ENCODE measurements at regions not wholly inside any gene's neighbourhood (a gene's known extent, or its start where the extent isn't known, plus 50 kb on each side); places are given as distances from the start of the nearest gene placed in this dataset.

- Histone ChIP-seq H3K27ac (ENCODE audit: low read depth, low read length, severe bottlenecking) (no peak overlapping the region), H3K4me1 (ENCODE audit: control insufficient read depth, insufficient read depth, low read length, poor library complexity, severe bottlenecking) (no peaks in the 10 kb centered on the region), H3K36me3 (ENCODE audit: control insufficient read depth, insufficient read depth, low read length) (no peaks in the 10 kb centered on the region), H3K9me3 (ENCODE audit: control insufficient read depth, low read length) (no peaks in the 10 kb centered on the region), H3K4me3 (ENCODE audit: extremely low read depth, insufficient read depth, low read length, poor library complexity, severe bottlenecking) (no peak overlapping the region)
- WGBS, 2 experiments (ENCODE audit: insufficient coverage in 2 of 2) = 100% methylated on average over 1 to 2 of the region's 4 CpGs
Measured at GRCh38 chr18:6591491-6591890, 138.0 kb upstream of the ARHGAP28 start.

- Histone ChIP-seq H3K4me1 (ENCODE audit: control insufficient read depth, insufficient read depth, low read length, poor library complexity, severe bottlenecking) (no peaks in the 10 kb centered on the region), H3K9me3 (ENCODE audit: control insufficient read depth, low read length) (no peaks in the 10 kb centered on the region), H3K4me3 (ENCODE audit: extremely low read depth, insufficient read depth, low read length, poor library complexity, severe bottlenecking) (no peak overlapping the region), H3K36me3 (ENCODE audit: control insufficient read depth, insufficient read depth, low read length) (no peaks in the 10 kb centered on the region), H3K27ac (ENCODE audit: low read depth, low read length, severe bottlenecking) (no peak overlapping the region)
- no CpG with 5 or more reads among the region's 2 CpGs for WGBS, 2 experiments (ENCODE audit: insufficient coverage in 2 of 2)
Measured at GRCh38 chr18:6592522-6592921, 137.0 kb upstream of the ARHGAP28 start.

- H3K4me3 ChIP-seq (ENCODE audit: extremely low read depth, insufficient read depth, low read length, poor library complexity, severe bottlenecking) = no peak overlapping the region
- no peaks in the 10 kb centered on the region for H3K4me1 ChIP-seq (ENCODE audit: control insufficient read depth, insufficient read depth, low read length, poor library complexity, severe bottlenecking)
- WGBS, 2 experiments (ENCODE audit: insufficient coverage in 2 of 2) = no CpG with 5 or more reads among the region's 3 CpGs
- H3K36me3 ChIP-seq (ENCODE audit: control insufficient read depth, insufficient read depth, low read length) = no peaks in the 10 kb centered on the region
- no peaks in the 10 kb centered on the region for H3K9me3 ChIP-seq (ENCODE audit: control insufficient read depth, low read length)
- H3K27ac ChIP-seq (ENCODE audit: low read depth, low read length, severe bottlenecking) = no peak overlapping the region
Measured at GRCh38 chr18:6593142-6593885, 136.2 kb upstream of the ARHGAP28 start.

- Histone ChIP-seq H3K27ac (ENCODE audit: low read depth, low read length, severe bottlenecking) (no peak overlapping the region), H3K9me3 (ENCODE audit: control insufficient read depth, low read length) (no peaks in the 10 kb centered on the region), H3K4me3 (ENCODE audit: extremely low read depth, insufficient read depth, low read length, poor library complexity, severe bottlenecking) (no peak overlapping the region), H3K4me1 (ENCODE audit: control insufficient read depth, insufficient read depth, low read length, poor library complexity, severe bottlenecking) (no peaks in the 10 kb centered on the region), H3K36me3 (ENCODE audit: control insufficient read depth, insufficient read depth, low read length) (no peaks in the 10 kb centered on the region)
- 96 to 98% methylated on average over 5 to 6 of the region's 7 CpGs for WGBS, 2 experiments (ENCODE audit: insufficient coverage in 2 of 2)
Measured at GRCh38 chr18:6595666-6596065, 133.8 kb upstream of the ARHGAP28 start.

- Histone ChIP-seq H3K36me3 (ENCODE audit: control insufficient read depth, insufficient read depth, low read length) (no peaks in the 10 kb centered on the region), H3K4me1 (ENCODE audit: control insufficient read depth, insufficient read depth, low read length, poor library complexity, severe bottlenecking) (no peaks in the 10 kb centered on the region), H3K27ac (ENCODE audit: low read depth, low read length, severe bottlenecking) (no peak overlapping the region), H3K4me3 (ENCODE audit: extremely low read depth, insufficient read depth, low read length, poor library complexity, severe bottlenecking) (no peak overlapping the region), H3K9me3 (ENCODE audit: control insufficient read depth, low read length) (no peaks in the 10 kb centered on the region)
- WGBS, 2 experiments (ENCODE audit: insufficient coverage in 2 of 2) = 54 to 82% methylated on average over 6 to 7 of the region's 7 CpGs
Measured at GRCh38 chr18:6598657-6599056, 130.9 kb upstream of the ARHGAP28 start.

- WGBS, 2 experiments (ENCODE audit: insufficient coverage in 2 of 2) = 94 to 100% methylated on average over 2 to 3 of the region's 3 CpGs
- no peak overlapping the region for H3K4me3 ChIP-seq (ENCODE audit: extremely low read depth, insufficient read depth, low read length, poor library complexity, severe bottlenecking)
Measured at GRCh38 chr18:6600667-6601167, 128.8 kb upstream of the ARHGAP28 start.

GRCh38 chr18:6601241-6601640 is 128.3 kb upstream of the ARHGAP28 start:
- Histone ChIP-seq H3K36me3 (ENCODE audit: control insufficient read depth, insufficient read depth, low read length) (no peaks in the 10 kb centered on the region), H3K4me1 (ENCODE audit: control insufficient read depth, insufficient read depth, low read length, poor library complexity, severe bottlenecking) (no peaks in the 10 kb centered on the region), H3K9me3 (ENCODE audit: control insufficient read depth, low read length) (no peaks in the 10 kb centered on the region), H3K27ac (ENCODE audit: low read depth, low read length, severe bottlenecking) (no peak overlapping the region), H3K4me3 (ENCODE audit: extremely low read depth, insufficient read depth, low read length, poor library complexity, severe bottlenecking) (no peak overlapping the region)
- 94% methylated on average over 6 of the region's 6 CpGs for WGBS, 2 experiments (ENCODE audit: insufficient coverage in 2 of 2)

More at GRCh38 chr18:6600667-6601167, 128.8 kb upstream of the ARHGAP28 start:
- no peaks in the 10 kb centered on the region for H3K9me3 ChIP-seq (ENCODE audit: control insufficient read depth, low read length)
- no peaks in the 10 kb centered on the region for H3K4me1 ChIP-seq (ENCODE audit: control insufficient read depth, insufficient read depth, low read length, poor library complexity, severe bottlenecking)
- H3K36me3 ChIP-seq (ENCODE audit: control insufficient read depth, insufficient read depth, low read length) = no peaks in the 10 kb centered on the region
- H3K27ac ChIP-seq (ENCODE audit: low read depth, low read length, severe bottlenecking) = no peak overlapping the region

- Histone ChIP-seq H3K4me1 (ENCODE audit: control insufficient read depth, insufficient read depth, low read length, poor library complexity, severe bottlenecking) (no peaks in the 10 kb centered on the region), H3K27ac (ENCODE audit: low read depth, low read length, severe bottlenecking) (no peak overlapping the region), H3K36me3 (ENCODE audit: control insufficient read depth, insufficient read depth, low read length) (no peaks in the 10 kb centered on the region), H3K9me3 (ENCODE audit: control insufficient read depth, low read length) (no peaks in the 10 kb centered on the region), H3K4me3 (ENCODE audit: extremely low read depth, insufficient read depth, low read length, poor library complexity, severe bottlenecking) (no peak overlapping the region)
- WGBS, 2 experiments (ENCODE audit: insufficient coverage in 2 of 2) = 89 to 96% methylated on average over 2 to 5 of the region's 5 CpGs
Measured at GRCh38 chr18:6602365-6602764, 127.2 kb upstream of the ARHGAP28 start.

GRCh38 chr18:6604573-6604941 is 125.0 kb upstream of the ARHGAP28 start:
- Histone ChIP-seq H3K27ac (ENCODE audit: low read depth, low read length, severe bottlenecking) (no peak overlapping the region), H3K9me3 (ENCODE audit: control insufficient read depth, low read length) (no peaks in the 10 kb centered on the region), H3K36me3 (ENCODE audit: control insufficient read depth, insufficient read depth, low read length) (no peaks in the 10 kb centered on the region), H3K4me1 (ENCODE audit: control insufficient read depth, insufficient read depth, low read length, poor library complexity, severe bottlenecking) (no peaks in the 10 kb centered on the region), H3K4me3 (ENCODE audit: extremely low read depth, insufficient read depth, low read length, poor library complexity, severe bottlenecking) (no peak overlapping the region)
- WGBS, 2 experiments (ENCODE audit: insufficient coverage in 2 of 2) = 100% methylated on average over 2 of the region's 3 CpGs; no CpG with 5 or more reads in 1 of the 2 experiments

GRCh38 chr18:6605115-6605869 is 124.2 kb upstream of the ARHGAP28 start:
- Histone ChIP-seq H3K9me3 (ENCODE audit: control insufficient read depth, low read length) (no peaks in the 10 kb centered on the region), H3K4me3 (ENCODE audit: extremely low read depth, insufficient read depth, low read length, poor library complexity, severe bottlenecking) (no peak overlapping the region), H3K4me1 (ENCODE audit: control insufficient read depth, insufficient read depth, low read length, poor library complexity, severe bottlenecking) (no peaks in the 10 kb centered on the region), H3K27ac (ENCODE audit: low read depth, low read length, severe bottlenecking) (no peak overlapping the region), H3K36me3 (ENCODE audit: control insufficient read depth, insufficient read depth, low read length) (no peaks in the 10 kb centered on the region)
- WGBS, 2 experiments (ENCODE audit: insufficient coverage in 2 of 2) = 90 to 100% methylated on average over 2 of the region's 6 CpGs
